ENCODE measurements at regions not wholly inside any gene's neighbourhood (a gene's known extent, or its start where the extent isn't known, plus 50 kb on each side); places are given as distances from the start of the nearest gene placed in this dataset.
A peak's percentile ranks its signal among the peaks of the same experiment; 100 is the strongest.

DNA sequence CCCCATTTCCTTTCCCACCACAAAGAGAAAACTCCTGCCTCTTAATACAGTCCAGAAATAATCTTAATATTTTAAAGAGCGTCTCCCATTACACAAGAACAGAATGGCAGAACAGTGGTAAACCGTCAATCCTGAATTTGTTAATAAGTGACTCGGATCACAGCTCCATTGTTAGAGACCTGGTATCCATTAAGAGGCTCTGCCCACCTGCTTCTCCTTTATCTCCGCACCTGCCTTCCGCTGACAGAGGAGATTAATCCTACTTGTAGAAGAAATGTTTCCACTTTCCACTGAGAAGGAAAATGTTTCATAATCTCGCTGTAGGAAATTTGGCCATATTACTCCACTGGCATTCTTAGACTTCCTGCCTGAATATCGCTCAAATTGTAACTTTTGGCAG lies 1493.2 kb downstream of the MAT2B start:
- Histone ChIP-seq H3K4me2 (ENCODE audit: low read length, poor library complexity, severe bottlenecking) (peak overlapping the region; percentile 28), H2BK5ac (ENCODE audit: low read depth, low read length, poor library complexity, severe bottlenecking) (no peak overlapping the region), H2BK120ac (ENCODE audit: low read depth, low read length) (no peak overlapping the region), H3K27me3 (ENCODE audit: control insufficient read depth in 1 of 2, insufficient read depth in 1 of 2, low read length in 2 of 2) (no peaks in the 10 kb centered on the region), H3K9ac (ENCODE audit: low read length) (no peak overlapping the region), H2AFZ (ENCODE audit: low read depth, low read length) (no peak overlapping the region), H3K9me3 (ENCODE audit: control insufficient read depth, low read length) (no peaks in the 10 kb centered on the region), H2BK12ac (ENCODE audit: low read length in 2 of 2) (no peak overlapping the region), H3K23ac (ENCODE audit: low read length in 2 of 2) (no peak overlapping the region), H2AK5ac (ENCODE audit: low read length, severe bottlenecking) (no peak overlapping the region), H4K8ac (ENCODE audit: low read length) (no peak overlapping the region), H3K4me1 (ENCODE audit: control insufficient read depth, insufficient read depth, low read depth, low read length) (no peaks in the 10 kb centered on the region), H3K4ac (ENCODE audit: low read depth in 1 of 2, low read length in 2 of 2) (no peak overlapping the region), H3K14ac (ENCODE audit: low read length in 2 of 2) (no peak overlapping the region), H3K36me3 (ENCODE audit: control insufficient read depth in 1 of 2, insufficient read depth in 2 of 2, low read depth in 1 of 2, low read length in 2 of 2) (no peaks in the 10 kb centered on the region), H3K4me3 (ENCODE audit: insufficient read depth in 1 of 2, low read depth in 1 of 2, low read length in 2 of 2) (no peak overlapping the region), H4K91ac (ENCODE audit: low read length) (no peak overlapping the region), H3K18ac (ENCODE audit: low read depth in 1 of 2, low read length in 2 of 2) (no peak overlapping the region), H3K27ac (ENCODE audit: low read length, poor library complexity, severe bottlenecking) (no peak overlapping the region), H3K79me1 (replicated peaks; ENCODE audit: low read length, poor library complexity, severe bottlenecking) (no peaks in the 10 kb centered on the region), H2BK15ac (ENCODE audit: low read depth, poor library complexity, severe bottlenecking) (no peak overlapping the region)
- DNase-seq, result no peak
- WGBS, result 86% methylated on average over 4 of the region's 7 CpGs

DNA sequence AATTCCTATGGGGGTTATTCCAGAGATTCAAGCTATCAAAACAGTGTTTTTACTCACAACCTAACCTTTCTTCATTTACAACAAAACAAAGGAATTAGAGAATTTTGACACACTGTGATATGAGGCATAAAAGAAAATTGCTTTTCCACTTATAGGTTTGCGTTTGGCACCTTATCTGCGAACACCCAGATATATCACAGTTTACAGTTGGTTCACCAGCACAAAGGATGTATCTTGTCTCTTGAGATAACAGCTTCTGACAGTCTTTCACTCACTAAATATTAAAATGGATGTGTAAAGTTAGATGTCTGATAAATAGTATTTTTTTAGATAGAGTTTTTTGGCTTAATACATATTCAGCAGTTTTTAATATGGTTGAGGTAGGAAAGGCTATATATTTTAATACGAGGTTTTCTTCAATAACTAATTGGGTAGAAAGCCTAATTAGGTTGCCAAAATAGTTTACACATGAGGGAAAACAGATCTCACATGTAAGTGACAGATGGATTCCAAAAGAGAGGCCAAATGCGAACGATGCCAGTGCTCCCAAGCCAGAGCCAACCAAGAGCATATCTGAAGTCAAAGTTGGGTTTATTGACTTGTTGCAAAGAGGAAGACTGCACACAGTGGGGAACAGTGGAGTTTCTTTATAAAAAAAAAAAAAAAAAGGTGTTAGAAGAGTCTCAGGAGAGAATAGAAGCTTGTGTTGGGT lies 1495.2 kb downstream of the MAT2B start:
- Histone ChIP-seq H3K4me3 (ENCODE audit: insufficient read depth in 1 of 2, low read depth in 1 of 2, low read length in 2 of 2) (no peak overlapping the region), H3K4ac (ENCODE audit: low read depth in 1 of 2, low read length in 2 of 2) (no peak overlapping the region), H3K79me1 (replicated peaks; ENCODE audit: low read length, poor library complexity, severe bottlenecking) (no peaks in the 10 kb centered on the region), H2BK15ac (ENCODE audit: low read depth, poor library complexity, severe bottlenecking) (no peak overlapping the region), H2BK12ac (ENCODE audit: low read length in 2 of 2) (no peak overlapping the region), H3K9me3 (ENCODE audit: control insufficient read depth, low read length) (peaks cover 9% of the 10 kb centered on the region), H3K23ac (ENCODE audit: low read length in 2 of 2) (no peak overlapping the region), H2AFZ (ENCODE audit: low read depth, low read length) (no peak overlapping the region), H2BK5ac (ENCODE audit: low read depth, low read length, poor library complexity, severe bottlenecking) (no peak overlapping the region), H3K14ac (ENCODE audit: low read length in 2 of 2) (no peak overlapping the region), H4K8ac (ENCODE audit: low read length) (no peak overlapping the region), H2AK5ac (ENCODE audit: low read length, severe bottlenecking) (no peak overlapping the region), H4K91ac (ENCODE audit: low read length) (no peak overlapping the region), H3K27ac (ENCODE audit: low read length, poor library complexity, severe bottlenecking) (no peak overlapping the region), H3K4me1 (ENCODE audit: control insufficient read depth, insufficient read depth, low read depth, low read length) (no peaks in the 10 kb centered on the region), H3K27me3 (ENCODE audit: control insufficient read depth in 1 of 2, insufficient read depth in 1 of 2, low read length in 2 of 2) (no peaks in the 10 kb centered on the region), H3K36me3 (ENCODE audit: control insufficient read depth in 1 of 2, insufficient read depth in 2 of 2, low read depth in 1 of 2, low read length in 2 of 2) (no peaks in the 10 kb centered on the region), H2BK120ac (ENCODE audit: low read depth, low read length) (no peak overlapping the region), H3K4me2 (ENCODE audit: low read length, poor library complexity, severe bottlenecking) (no peak overlapping the region), H3K9ac (ENCODE audit: low read length) (no peak overlapping the region), H3K18ac (ENCODE audit: low read depth in 1 of 2, low read length in 2 of 2) (no peak overlapping the region)
- no peak for DNase-seq
- WGBS, result 56% methylated on average over 4 of the region's 5 CpGs

DNA sequence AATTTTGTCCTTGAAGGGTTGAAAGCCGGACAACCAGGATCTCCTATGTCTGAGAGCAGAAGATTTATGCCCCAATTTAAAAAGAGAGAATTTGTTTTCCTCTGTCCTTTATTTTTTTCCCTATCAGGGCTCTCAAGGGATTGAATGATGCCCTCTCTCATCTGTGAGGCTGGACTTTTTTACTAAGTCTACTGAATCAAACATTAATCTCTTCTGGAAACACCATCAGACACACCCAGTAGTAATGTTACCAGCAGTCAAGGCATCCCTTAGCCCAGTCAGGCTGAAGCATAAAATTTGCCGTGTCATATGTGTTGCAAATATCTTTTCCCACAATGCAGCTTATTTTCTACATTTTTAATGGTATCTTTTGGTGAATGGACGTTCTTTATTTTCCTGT lies 1497.9 kb downstream of the MAT2B start:
- no peak overlapping the region for H3K4me2 ChIP-seq (ENCODE audit: low read length, poor library complexity, severe bottlenecking)
- no peaks in the 10 kb centered on the region for H3K27me3 ChIP-seq (ENCODE audit: control insufficient read depth in 1 of 2, insufficient read depth in 1 of 2, low read length in 2 of 2)
- DNase-seq, result no peak
- no peak overlapping the region for H3K23ac ChIP-seq (ENCODE audit: low read length in 2 of 2)
- H4K91ac ChIP-seq (ENCODE audit: low read length), result no peak overlapping the region
- no peak overlapping the region for H2BK15ac ChIP-seq (ENCODE audit: low read depth, poor library complexity, severe bottlenecking)
- no peak overlapping the region for H2BK12ac ChIP-seq (ENCODE audit: low read length in 2 of 2)
- H3K4ac ChIP-seq (ENCODE audit: low read depth in 1 of 2, low read length in 2 of 2), result no peak overlapping the region
- H3K4me1 ChIP-seq (ENCODE audit: control insufficient read depth, insufficient read depth, low read depth, low read length), result no peaks in the 10 kb centered on the region
- no peak overlapping the region for H2BK5ac ChIP-seq (ENCODE audit: low read depth, low read length, poor library complexity, severe bottlenecking)
- no peak overlapping the region for H2AK5ac ChIP-seq (ENCODE audit: low read length, severe bottlenecking)
- H2BK120ac ChIP-seq (ENCODE audit: low read depth, low read length), result no peak overlapping the region
- H3K4me3 ChIP-seq (ENCODE audit: insufficient read depth in 1 of 2, low read depth in 1 of 2, low read length in 2 of 2), result no peak overlapping the region
- 60% methylated on average over 1 of the region's 3 CpGs for WGBS
- H3K79me1 ChIP-seq (replicated peaks; ENCODE audit: low read length, poor library complexity, severe bottlenecking), result no peaks in the 10 kb centered on the region
- H2AFZ ChIP-seq (ENCODE audit: low read depth, low read length), result no peak overlapping the region
- no peak overlapping the region for H3K18ac ChIP-seq (ENCODE audit: low read depth in 1 of 2, low read length in 2 of 2)
- no peak overlapping the region for H3K9ac ChIP-seq (ENCODE audit: low read length)
- H3K9me3 ChIP-seq (ENCODE audit: control insufficient read depth, low read length), result peaks cover 9% of the 10 kb centered on the region
- H3K14ac ChIP-seq (ENCODE audit: low read length in 2 of 2), result no peak overlapping the region
- no peak overlapping the region for H4K8ac ChIP-seq (ENCODE audit: low read length)
- H3K27ac ChIP-seq (ENCODE audit: low read length, poor library complexity, severe bottlenecking), result no peak overlapping the region
- no peaks in the 10 kb centered on the region for H3K36me3 ChIP-seq (ENCODE audit: control insufficient read depth in 1 of 2, insufficient read depth in 2 of 2, low read depth in 1 of 2, low read length in 2 of 2)

DNA sequence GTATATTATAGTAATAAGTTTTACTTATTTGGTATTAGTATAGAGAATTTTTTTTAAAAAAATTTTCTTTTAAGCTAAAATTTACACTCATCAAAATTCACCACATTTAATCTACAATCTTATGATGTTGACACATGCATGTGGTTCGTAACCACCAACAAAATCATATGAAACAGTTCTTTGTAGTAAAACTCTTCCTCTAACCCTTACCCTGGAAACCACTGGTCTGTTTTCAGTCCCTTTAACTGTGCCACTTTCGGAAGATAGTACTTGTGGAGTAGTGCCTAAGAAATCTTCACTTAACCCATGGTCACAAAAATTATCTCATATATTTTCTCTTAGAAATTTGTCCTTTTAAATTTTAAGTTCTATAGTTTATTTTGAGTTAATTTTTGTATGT lies 1498.8 kb downstream of the MAT2B start:
- no peak overlapping the region for H2BK5ac ChIP-seq (ENCODE audit: low read depth, low read length, poor library complexity, severe bottlenecking)
- no peaks in the 10 kb centered on the region for H3K79me1 ChIP-seq (replicated peaks; ENCODE audit: low read length, poor library complexity, severe bottlenecking)
- H3K23ac ChIP-seq (ENCODE audit: low read length in 2 of 2), result no peak overlapping the region
- no peak overlapping the region for H3K4me2 ChIP-seq (ENCODE audit: low read length, poor library complexity, severe bottlenecking)
- H3K18ac ChIP-seq (ENCODE audit: low read depth in 1 of 2, low read length in 2 of 2), result no peak overlapping the region
- DNase-seq, result no peak
- H3K4me3 ChIP-seq (ENCODE audit: insufficient read depth in 1 of 2, low read depth in 1 of 2, low read length in 2 of 2), result no peak overlapping the region
- no peak overlapping the region for H2BK12ac ChIP-seq (ENCODE audit: low read length in 2 of 2)
- H3K27ac ChIP-seq (ENCODE audit: low read length, poor library complexity, severe bottlenecking), result no peak overlapping the region
- no peak overlapping the region for H2AK5ac ChIP-seq (ENCODE audit: low read length, severe bottlenecking)
- no peaks in the 10 kb centered on the region for H3K4me1 ChIP-seq (ENCODE audit: control insufficient read depth, insufficient read depth, low read depth, low read length)
- H2BK15ac ChIP-seq (ENCODE audit: low read depth, poor library complexity, severe bottlenecking), result no peak overlapping the region
- H3K27me3 ChIP-seq (ENCODE audit: control insufficient read depth in 1 of 2, insufficient read depth in 1 of 2, low read length in 2 of 2), result no peaks in the 10 kb centered on the region
- H4K91ac ChIP-seq (ENCODE audit: low read length), result no peak overlapping the region
- H3K36me3 ChIP-seq (ENCODE audit: control insufficient read depth in 1 of 2, insufficient read depth in 2 of 2, low read depth in 1 of 2, low read length in 2 of 2), result no peaks in the 10 kb centered on the region
- H3K9ac ChIP-seq (ENCODE audit: low read length), result no peak overlapping the region
- peaks cover 9% of the 10 kb centered on the region for H3K9me3 ChIP-seq (ENCODE audit: control insufficient read depth, low read length)
- no peak overlapping the region for H3K14ac ChIP-seq (ENCODE audit: low read length in 2 of 2)
- no peak overlapping the region for H2BK120ac ChIP-seq (ENCODE audit: low read depth, low read length)
- no peak overlapping the region for H4K8ac ChIP-seq (ENCODE audit: low read length)
- no peak overlapping the region for H3K4ac ChIP-seq (ENCODE audit: low read depth in 1 of 2, low read length in 2 of 2)
- no peak overlapping the region for H2AFZ ChIP-seq (ENCODE audit: low read depth, low read length)
- 92% methylated on average over 1 of the region's 2 CpGs for WGBS
